K562 (cell line): ENCODE measurements at regions not wholly inside any gene's neighbourhood (a gene's known extent, or its start where the extent isn't known, plus 50 kb on each side); places are given as distances from the start of the nearest gene placed in this dataset. TPM values are rescaled to one million over a fixed set of nuclear protein-coding genes. Genes with fewer than 3 reads are reported as not detected.

Source experiments
- ATAC-seq: fragments of 200-7000 bp; cut with Tn5 transposase; 3 replicates; pipeline ENCODE4 v1.9.1; 2020; ENCODE audit warnings: moderate library complexity
- BruUV-seq: library from RNA; stranded (reverse); fragments of 400-500 nt; replicated peaks from 2 replicates; lab custom pipeline; 2021; lab: Mats Ljungman, UMichigan
- CTCF ChIA-PET: fragments of 300-600 bp; formaldehyde crosslinking; extraction: SDS; loops from one replicate; lab custom pipeline; 2021; ENCODE audit warnings: low intra/inter-chr PET ratio; lab: Yijun Ruan, JAX
- POLR2A ChIA-PET: fragments of 300-600, 350-650 bp; sonication (Branson Sonifier 250); formaldehyde crosslinking; extraction: SDS; loops from one replicate; lab custom pipeline; 2021; ENCODE audit warnings: antibody characterized with exemption, inconsistent platforms; lab: Yijun Ruan, JAX
- DNase-seq, 4 experiments: peaks; one replicate each; pipeline versions ENCODE4 v3.0.0 to v3.0.0-alpha.2; 2011 to 2018; ENCODE audit warnings: low spot score in 3 of 4, mixed read lengths in 3 of 4; ENCODE audit errors: extremely low read depth in 1 of 4
- FAIRE-seq: peaks from 2 replicates; lab custom pipeline; 2011; peaks lifted over from hg19 to GRCh38; lab: Jason Lieb, UNC
- H2AFZ ChIP-seq: 2 replicates; pipeline ENCODE4 v1.6.0; 2011; ENCODE audit warnings: low read depth, low read length, control low read depth, inconsistent platforms
- H3K27ac ChIP-seq: fragments of 200-600 bp; 3 replicates; pipeline ENCODE4 v1.8.0; 2011; ENCODE audit warnings: low read depth, mild to moderate bottlenecking, control low read depth, inconsistent platforms, low read length, moderate library complexity, mixed read lengths; ENCODE audit errors: extremely low read depth
- H3K27me3 ChIP-seq, 2 experiments: fragments of 300-600 bp in 1 of 2; 2 replicates in 1 of 2; 3 replicates in 1 of 2; pipeline versions ENCODE4 v1.6.0 to v1.8.0; 2011; ENCODE audit warnings: inconsistent platforms in 2 of 2, low read length in 2 of 2, mild to moderate bottlenecking in 1 of 2, mixed read lengths in 1 of 2, moderate library complexity in 1 of 2; ENCODE audit not compliant: control insufficient read depth in 2 of 2, insufficient read depth in 2 of 2
- H3K36me3 ChIP-seq: fragments of 300-600 bp; 3 replicates; pipeline ENCODE4 v1.8.0; 2011; ENCODE audit warnings: mild to moderate bottlenecking, low read length, inconsistent platforms; ENCODE audit not compliant: control insufficient read depth, insufficient read depth
- H3K4me1 ChIP-seq, 2 experiments: fragments of 200-600 bp in 1 of 2; replicated peaks in 1 of 2; 2 replicates in 1 of 2; 3 replicates in 1 of 2; pipeline versions ENCODE4 v1.5.1 to v1.8.0; 2011; ENCODE audit warnings: inconsistent platforms in 2 of 2, low read length in 2 of 2, mild to moderate bottlenecking in 1 of 2, mixed read lengths in 1 of 2, moderate library complexity in 1 of 2; ENCODE audit not compliant: control insufficient read depth in 2 of 2, insufficient read depth in 2 of 2
- H3K4me2 ChIP-seq: 2 replicates; pipeline ENCODE4 v1.6.1; 2011; ENCODE audit warnings: low read length, control low read depth, inconsistent platforms, mixed read lengths; ENCODE audit not compliant: insufficient read depth
- H3K4me3 ChIP-seq: fragments of 200-600 bp; sonication (generic), shearing (Covaris generic); 2 replicates; pipeline ENCODE4 v1.5.1; 2016; ENCODE audit warnings: control low read depth, inconsistent platforms
- H3K79me2 ChIP-seq: fragments of 200-600 bp; 3 replicates; pipeline ENCODE4 v1.8.0; 2011; ENCODE audit warnings: low read length, inconsistent platforms; ENCODE audit not compliant: control insufficient read depth, insufficient read depth
- H3K9ac ChIP-seq, 2 experiments: 2 replicates each; pipeline versions ENCODE4 v1.6.0 to v1.6.1; 2011; ENCODE audit warnings: low read depth in 2 of 2, low read length in 2 of 2, control low read depth in 1 of 2, inconsistent platforms in 1 of 2, mild to moderate bottlenecking in 1 of 2, mixed read lengths in 1 of 2; ENCODE audit not compliant: insufficient read depth in 1 of 2
- H3K9me1 ChIP-seq: one replicate; pipeline ENCODE4 v1.6.0; 2011; ENCODE audit warnings: inconsistent platforms, mild to moderate bottlenecking, low read length, moderate library complexity; ENCODE audit not compliant: control insufficient read depth, insufficient read depth
- H3K9me3 ChIP-seq: replicated peaks from 2 replicates; pipeline ENCODE4 v1.5.1; 2011; ENCODE audit warnings: low read depth, low read length, inconsistent platforms; ENCODE audit not compliant: control insufficient read depth, insufficient read depth
- H4K20me1 ChIP-seq: replicated peaks from 2 replicates; pipeline ENCODE4 v1.6.1; 2011; ENCODE audit warnings: low read length, inconsistent platforms, mixed read lengths; ENCODE audit not compliant: control insufficient read depth, insufficient read depth
- ZNF444 ChIP-seq: fragments of 250-450 bp; sonication (Bioruptor Pico); IDR thresholded peaks from 2 replicates; pipeline ENCODE4 v1.4.0; 2020; ENCODE audit warnings: mild to moderate bottlenecking, moderate library complexity
- WGBS: fragments of 100-300 bp; shearing (Covaris generic); methylation state at CpG from one replicate; pipeline ENCODE4 v1.1.6; 2016; ENCODE audit warnings: low coverage, mixed read lengths; ENCODE audit not compliant: insufficient coverage; ENCODE audit errors: missing lambda C conversion rate; 5-methylcytosine and 5-hydroxymethylcytosine counted together
- in situ Hi-C: fragments of 300-500 bp; cut with MboI; formaldehyde crosslinking; loops from 4 replicates; pipeline ENCODE4 v1.15.0; 2018; ENCODE audit warnings: inconsistent platforms, mixed read lengths
- intact Hi-C: fragments of 100-400 bp; cut with micrococcal nuclease; formaldehyde crosslinking; loops from 2 replicates; pipeline ENCODE4 v1.14.2; 2022
- small RNA-seq: library from RNA; depleted of rRNA; stranded (forward); fragments of <200 nt; gene quantifications from one replicate; pipeline ENCODE3, GENCODE V24; 2014
- TF ChIP-seq, protein P1 (sequence below): IDR thresholded peaks from 2 replicates; pipeline ENCODE4 v1.6.1; 2016; ENCODE audit warnings: missing genetic modification characterization, missing compliant biosample characterization
- TF ChIP-seq, protein P2 (sequence below): fragments of 450-650 bp; formaldehyde crosslinking; IDR thresholded peaks from 2 replicates; pipeline ENCODE4 v1.4.0; 2020; ENCODE audit warnings: mild to moderate bottlenecking, mixed read lengths

DNA sequence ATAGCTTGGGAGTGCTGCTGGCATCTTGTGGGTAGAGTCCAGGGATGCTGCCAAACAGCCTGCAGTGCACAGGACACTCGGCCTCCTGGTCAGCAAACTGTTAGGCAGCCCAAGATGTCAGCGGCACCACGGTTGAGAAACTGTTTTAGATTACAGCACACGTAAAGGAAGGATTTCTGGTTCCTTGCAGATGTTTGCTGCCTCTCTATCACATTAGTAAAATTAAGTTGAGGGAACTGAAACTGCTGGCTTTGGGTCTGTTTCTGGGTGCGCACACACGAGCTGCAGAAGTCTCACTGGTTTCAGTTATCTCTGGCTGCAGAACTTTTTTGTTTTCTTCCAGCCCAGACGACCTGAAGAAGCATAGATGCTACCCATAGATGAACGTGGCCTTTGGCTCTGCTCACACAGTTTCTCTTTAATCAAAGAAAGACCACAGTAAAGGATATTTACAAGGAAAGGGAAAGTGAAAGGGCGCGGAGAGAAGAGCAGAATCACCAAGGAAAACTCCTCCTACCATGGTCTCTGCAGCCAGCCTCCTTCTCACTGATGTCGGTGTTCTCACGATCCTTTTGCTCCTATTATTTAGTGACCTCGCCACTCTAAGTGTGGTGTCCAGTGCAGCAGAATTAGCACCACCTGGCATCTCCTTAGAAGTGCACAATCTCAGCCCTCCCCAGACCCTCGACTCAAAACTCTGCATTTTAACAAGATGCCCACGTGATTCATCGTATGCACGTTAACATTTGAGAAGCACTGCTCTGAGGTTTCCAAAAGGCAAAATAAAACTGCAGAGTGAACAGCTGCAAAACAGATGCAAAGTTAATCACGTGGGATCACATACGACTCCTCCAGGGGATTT, 50.6 kb upstream of the AKAP13 start:
- intact Hi-C loops, result loop anchor here (5.0 kb wide), 1 partner anchor 178 kb away; no protein-coding TSS in a partner anchor

More for the DNA sequence above, 50.6 kb upstream of the AKAP13 start:
- Histone ChIP-seq H3K27ac (no peak overlapping the region), H3K9me1 (no peaks in the 10 kb centered on the region), H4K20me1 (no peaks in the 10 kb centered on the region), H3K4me2 (no peak overlapping the region), H3K36me3 (no peaks in the 10 kb centered on the region), H3K79me2 (no peaks in the 10 kb centered on the region), H3K27me3 (peaks cover 14 to 33% of the 10 kb centered on the region in 2 experiments; a peak in 3 of 5 replicates), H3K9me3 (no peaks in the 10 kb centered on the region), H3K4me1 (no peaks in the 10 kb centered on the region; a peak in 1 of 5 replicates), H3K9ac (no peak overlapping the region), H3K4me3 (no peak overlapping the region), H2AFZ (no peak overlapping the region)
- in situ Hi-C loops, result no loop called here
- no TSS peak for BruUV-seq
- POLR2A ChIA-PET, result no interaction called here
- TF ChIP-seq, protein P1, sequence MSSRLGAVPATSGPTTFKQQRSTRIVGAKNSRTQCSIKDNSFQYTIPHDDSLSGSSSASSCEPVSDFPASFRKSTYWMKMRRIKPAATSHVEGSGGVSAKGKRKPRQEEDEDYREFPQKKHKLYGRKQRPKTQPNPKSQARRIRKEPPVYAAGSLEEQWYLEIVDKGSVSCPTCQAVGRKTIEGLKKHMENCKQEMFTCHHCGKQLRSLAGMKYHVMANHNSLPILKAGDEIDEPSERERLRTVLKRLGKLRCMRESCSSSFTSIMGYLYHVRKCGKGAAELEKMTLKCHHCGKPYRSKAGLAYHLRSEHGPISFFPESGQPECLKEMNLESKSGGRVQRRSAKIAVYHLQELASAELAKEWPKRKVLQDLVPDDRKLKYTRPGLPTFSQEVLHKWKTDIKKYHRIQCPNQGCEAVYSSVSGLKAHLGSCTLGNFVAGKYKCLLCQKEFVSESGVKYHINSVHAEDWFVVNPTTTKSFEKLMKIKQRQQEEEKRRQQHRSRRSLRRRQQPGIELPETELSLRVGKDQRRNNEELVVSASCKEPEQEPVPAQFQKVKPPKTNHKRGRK (tag), result no peak
- TF ChIP-seq, protein P2, sequence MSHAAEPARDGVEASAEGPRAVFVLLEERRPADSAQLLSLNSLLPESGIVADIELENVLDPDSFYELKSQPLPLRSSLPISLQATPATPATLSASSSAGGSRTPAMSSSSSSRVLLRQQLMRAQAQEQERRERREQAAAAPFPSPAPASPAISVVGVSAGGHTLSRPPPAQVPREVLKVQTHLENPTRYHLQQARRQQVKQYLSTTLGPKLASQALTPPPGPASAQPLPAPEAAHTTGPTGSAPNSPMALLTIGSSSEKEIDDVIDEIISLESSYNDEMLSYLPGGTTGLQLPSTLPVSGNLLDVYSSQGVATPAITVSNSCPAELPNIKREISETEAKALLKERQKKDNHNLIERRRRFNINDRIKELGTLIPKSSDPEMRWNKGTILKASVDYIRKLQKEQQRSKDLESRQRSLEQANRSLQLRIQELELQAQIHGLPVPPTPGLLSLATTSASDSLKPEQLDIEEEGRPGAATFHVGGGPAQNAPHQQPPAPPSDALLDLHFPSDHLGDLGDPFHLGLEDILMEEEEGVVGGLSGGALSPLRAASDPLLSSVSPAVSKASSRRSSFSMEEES (CRISPR knock-in tag), result peak; percentile 29
- no peak for TF ChIP-seq ZNF444 (CRISPR knock-in tag)
- DNase-seq (no peak), ATAC-seq (no peak), FAIRE-seq (no peak)
- CTCF ChIA-PET, result no interaction called here
- WGBS, result under 1% methylated on average over 19 of the region's 19 CpGs

Small RNAs in the stretch of these regions (small RNA-seq; reads per million reads assigned to genes)
- gene RN7SL428P, result not detected
